CD4-positive, alpha-beta T cell treated with Interferon gamma for 1 hour (primary cell): ENCODE measurements at regions not wholly inside any gene's neighbourhood (a gene's known extent, or its start where the extent isn't known, plus 50 kb on each side); places are given as distances from the start of the nearest gene placed in this dataset.

Experiments used
- DNase-seq: peaks from one replicate; pipeline ENCODE4 v3.0.0-alpha.2; 2020

DNA sequence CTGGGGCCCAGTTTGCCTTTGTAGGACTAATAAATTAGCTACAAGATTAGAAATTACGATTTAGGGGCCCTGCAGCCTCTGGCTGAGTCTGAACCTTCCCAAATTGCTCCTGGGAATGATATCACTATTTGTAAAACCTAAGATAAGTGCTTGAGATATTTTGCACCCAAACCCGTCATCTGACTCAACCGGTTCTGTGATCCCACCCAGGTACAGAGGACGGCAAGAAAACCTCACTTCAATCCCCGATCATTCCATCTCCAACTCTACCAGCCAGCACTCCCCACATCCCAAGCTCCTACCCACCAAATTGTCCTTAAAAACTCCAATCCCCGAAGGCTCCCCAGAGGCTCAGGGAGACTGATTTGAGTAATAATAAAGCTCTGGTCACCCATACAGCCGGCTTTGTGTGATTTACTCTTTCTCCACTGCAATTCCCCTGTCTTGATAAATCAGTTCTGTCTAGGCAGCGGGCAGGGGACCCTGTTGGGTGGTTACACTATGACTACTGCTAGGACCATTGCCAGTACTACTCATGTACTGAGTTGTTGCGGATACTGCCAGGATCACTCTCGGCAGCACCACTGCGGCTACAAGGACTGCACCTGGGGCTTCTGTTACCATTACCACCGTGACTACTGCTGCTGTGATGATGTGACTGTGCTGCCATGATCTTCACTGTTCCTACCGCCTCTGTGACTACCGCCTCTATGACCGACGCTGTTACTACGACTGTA is 73.1 kb downstream of the IRF8 start:
- no peak for DNase-seq

DNA sequence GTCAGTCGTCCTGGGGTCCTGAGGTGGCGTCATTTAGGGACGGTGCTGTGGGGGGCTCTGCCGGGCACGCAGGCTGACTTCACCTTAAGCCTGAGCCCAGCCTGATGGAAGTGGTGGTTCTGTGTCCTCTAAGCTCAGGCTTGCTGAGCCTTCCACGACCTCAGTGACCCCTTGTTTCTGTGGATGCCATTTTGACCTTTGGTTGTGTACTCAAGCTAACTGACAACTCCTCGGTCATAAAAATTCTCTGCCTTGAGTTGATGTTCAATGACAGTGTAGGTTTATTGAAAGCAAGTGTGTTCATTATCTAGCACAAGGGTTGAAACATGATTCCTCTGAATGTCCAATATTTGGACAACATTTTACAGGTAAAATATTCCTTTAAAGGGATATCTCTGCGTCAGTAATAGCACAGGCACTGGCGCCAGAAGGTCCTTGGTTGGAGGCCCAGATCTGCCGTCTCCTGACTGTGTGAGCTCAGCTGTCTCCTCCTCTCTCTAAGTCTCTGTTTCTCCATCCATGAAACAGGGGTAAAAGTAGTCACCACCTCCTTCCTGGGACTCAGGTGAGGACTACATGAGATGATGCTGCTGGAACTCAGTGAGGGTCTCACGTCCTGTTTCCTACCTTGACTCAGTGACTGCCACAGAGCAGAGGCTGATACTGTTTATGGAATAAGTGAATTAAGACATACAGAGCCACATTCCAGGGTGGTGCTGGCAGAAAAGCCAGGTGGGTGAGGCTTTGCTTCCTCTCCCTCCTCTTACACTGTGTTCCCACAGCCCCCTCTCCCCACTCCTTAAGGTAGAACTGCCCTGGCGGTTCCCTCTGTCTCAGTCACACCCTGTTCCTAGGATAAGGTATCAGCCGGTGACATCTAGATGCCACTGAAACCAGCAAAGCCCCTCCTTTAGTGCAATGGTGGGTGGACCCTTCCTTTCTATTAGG is 75.7 kb downstream of the IRF8 start:
- no peak for DNase-seq

DNA sequence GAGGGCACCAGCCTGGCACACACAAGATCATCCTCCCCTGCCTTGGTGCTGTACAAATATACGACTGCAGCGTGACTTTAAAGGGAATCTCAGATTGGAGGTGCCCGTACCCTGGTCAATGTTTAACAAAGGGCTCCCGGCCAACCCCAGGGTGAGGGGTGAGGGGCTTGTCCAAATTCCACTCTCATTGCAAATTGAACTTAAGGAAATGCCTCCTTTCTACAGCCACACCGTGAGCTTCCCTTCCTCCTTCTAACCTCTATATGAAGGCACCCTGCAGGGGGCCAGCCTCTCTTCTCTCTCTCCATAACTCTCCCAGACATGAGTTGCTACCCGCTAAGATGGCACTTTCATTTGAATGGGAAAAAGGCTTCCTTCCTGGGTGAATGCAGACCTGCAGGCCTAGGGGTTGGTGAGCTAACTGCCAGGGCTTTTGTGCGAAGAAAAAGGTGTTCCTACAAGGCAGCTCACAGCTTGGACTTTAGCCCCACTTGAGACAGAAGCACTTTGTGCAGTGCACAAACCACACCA is 76.6 kb downstream of the IRF8 start:
- no peak for DNase-seq

DNA sequence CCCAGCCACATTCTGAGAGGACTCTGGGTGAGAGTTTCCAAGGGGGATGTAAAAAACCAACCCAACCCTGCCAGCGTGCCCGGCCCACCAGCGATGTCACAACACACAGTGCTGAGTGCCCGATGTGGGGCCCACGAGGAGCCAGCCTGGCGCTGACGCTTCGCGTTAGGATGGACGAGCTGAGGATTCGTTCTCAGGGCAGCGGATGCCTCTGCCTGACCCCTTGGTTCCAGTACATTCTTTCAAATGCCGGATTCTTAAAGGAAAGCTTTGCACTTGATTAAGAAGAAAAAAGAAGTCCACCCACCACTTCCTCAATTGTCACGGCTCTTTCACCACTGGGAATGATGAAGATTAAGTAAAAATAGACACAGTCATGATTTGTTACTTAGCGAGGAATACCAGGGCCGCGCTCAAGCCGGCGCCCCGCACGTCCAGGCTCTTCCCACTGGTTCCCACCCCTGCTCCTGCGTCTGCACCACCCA is 79.4 kb downstream of the IRF8 start:
- DNase-seq = no peak

DNA sequence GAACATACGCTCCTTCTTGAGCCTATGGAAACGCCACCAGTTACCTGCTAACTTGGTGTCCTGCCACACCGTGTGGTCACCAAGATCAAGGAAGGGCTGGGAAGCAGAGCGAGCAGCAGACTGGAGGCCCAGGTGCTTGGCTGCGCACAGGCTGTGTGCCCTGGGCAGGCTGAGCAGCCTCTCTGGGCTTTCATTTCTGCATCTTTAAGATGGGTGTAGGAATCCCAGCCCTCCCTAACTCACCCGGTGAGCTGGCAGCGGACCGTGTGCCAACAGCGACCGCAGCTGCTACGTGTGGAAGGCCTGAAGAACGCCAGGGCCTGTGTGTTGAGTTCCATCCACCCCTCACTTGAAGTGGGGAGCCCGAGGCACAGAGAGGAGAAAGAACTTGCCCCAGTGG is 80.0 kb downstream of the IRF8 start:
- no peak for DNase-seq

DNA sequence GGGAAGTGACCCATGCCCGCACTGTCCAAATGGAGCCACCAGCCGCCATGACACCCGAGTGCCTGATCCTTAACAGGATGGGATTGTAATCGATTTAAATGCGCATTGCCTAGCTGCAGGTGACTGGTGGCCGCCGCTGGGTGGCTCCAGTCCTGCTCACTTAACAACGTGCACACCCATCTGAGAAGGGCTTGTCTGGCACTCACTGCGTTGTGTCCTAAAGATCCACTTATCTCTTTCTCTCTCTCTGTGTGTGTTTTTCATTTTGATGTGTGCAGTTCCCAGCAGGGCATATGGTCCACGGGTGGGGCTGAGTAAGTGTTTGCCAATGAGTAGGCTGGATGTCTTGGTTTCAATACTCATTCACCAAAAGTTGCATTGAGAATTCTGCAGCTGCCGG is 80.6 kb downstream of the IRF8 start:
- DNase-seq = no peak

DNA sequence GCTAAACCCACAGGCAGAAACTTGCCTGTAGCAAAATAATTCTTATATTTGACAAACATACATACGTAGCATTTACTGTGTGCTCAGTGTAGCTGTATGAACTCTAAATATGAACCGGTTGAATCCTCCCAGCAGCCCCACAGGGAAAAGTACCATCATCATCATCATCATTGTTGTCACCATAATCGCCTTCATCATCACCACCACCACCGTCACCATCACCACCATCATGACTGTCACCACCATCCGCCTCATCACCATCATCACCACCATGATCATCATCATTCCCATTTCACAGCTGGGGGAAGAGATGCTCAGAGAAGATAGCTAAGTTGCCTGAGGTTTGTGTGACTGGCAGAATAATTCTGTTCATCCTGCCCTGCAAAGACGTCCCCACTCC is 81.7 kb downstream of the IRF8 start:
- DNase-seq = no peak

DNA sequence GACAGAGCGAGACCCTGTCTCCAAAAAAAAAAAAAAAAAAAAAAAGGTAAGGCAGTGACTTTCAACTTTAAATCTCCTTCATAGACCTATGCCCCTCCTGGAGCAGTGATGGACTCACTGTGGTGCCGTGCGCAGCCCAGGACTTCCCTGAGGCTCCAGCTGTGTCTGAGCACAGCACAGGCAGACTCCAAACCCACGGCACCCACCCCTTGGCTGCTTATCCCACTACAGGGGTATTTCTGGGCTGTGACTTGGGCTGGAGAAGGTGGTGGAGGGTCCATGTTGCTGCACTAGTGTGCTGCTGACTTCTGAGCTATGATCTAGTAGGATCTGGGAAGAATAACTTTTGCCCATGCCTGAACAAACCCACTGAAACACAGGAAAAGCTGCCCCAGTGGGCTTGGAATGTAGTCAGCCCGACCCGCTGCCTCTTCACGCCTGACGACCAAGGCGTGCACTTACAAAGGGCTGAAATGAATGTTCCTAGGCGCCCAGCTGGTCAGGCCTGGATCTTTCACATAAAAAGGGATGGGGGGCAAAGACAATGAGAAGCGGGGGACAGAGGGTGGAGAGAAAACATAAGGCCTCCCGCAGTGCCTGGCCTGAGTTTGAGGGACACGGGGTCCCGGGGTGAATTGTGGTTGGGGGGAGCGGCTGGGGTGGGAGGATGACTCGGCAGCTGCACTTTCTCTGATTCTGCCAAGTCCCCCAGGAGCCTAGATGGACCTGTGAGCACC is 83.0 kb downstream of the IRF8 start:
- no peak for DNase-seq

DNA sequence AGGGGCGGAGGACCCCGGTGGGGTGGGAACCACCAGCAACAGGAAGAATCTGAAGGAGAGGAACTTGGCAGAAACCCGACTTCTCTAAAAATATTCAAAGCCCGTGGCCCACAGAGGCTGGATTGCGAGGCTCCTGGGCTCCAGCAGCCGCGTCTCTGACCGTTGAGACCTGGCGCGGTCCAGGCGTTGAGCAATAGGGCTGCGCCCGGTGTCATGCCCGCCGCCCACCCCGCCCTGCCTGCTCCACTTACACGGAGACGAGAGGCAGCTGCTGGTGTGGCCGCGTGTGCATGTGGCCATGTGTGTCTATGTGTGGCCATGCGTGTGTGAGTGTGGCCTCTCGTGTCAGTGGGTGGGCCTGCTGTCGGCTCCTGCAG is 83.6 kb downstream of the IRF8 start:
- DNase-seq = peak; percentile 33

DNA sequence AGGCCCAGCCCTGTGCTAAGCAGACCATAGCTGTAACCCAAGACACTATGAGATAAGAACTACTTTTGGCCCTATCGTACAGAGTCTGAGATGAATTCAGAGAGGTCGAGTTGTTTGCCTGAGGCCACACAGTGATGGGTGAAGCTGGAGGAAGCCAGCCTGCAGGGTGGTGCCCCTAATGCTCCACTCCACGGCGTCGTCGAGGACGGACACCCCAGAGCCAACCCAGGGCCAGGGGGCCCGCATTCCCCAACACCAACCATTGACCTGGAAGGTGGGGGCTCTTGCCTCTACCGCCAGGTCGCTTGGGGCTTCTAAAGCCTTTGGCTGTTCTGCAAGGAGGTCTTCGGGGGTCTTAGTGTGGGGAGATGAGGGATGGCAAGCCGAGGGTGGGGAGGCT is 84.1 kb downstream of the IRF8 start:
- no peak for DNase-seq

DNA sequence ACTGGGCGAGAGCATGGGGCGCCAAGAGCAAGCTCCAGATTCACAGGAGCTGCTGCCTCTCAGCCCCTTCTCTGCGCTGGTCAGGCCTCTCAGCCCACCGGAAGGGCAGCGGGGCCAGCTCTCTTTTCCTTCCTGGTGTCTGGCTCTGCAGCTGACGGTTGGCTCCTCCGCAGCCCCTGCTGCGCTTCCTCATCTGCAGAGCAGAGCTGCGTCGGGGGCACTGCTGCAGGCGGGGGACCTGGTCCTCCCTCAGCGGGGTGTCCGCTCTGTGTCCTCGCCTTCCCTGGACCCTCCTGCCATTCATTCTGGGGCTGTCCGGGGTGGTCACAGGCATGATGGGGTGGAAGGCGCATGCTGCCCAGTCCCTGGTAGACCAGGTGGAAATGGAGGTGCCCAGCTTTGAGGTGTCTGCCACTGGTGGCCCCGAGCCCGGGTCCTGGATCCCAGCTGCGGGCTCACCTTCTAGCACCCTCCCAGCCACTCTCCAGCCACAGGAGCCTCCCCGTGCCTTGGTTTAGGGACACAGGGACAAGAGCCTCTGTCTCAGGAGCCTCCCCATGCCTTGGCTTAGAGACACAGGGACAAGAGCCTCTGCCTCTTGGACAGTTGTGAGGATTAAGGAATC is 84.8 kb downstream of the IRF8 start:
- no peak for DNase-seq

DNA sequence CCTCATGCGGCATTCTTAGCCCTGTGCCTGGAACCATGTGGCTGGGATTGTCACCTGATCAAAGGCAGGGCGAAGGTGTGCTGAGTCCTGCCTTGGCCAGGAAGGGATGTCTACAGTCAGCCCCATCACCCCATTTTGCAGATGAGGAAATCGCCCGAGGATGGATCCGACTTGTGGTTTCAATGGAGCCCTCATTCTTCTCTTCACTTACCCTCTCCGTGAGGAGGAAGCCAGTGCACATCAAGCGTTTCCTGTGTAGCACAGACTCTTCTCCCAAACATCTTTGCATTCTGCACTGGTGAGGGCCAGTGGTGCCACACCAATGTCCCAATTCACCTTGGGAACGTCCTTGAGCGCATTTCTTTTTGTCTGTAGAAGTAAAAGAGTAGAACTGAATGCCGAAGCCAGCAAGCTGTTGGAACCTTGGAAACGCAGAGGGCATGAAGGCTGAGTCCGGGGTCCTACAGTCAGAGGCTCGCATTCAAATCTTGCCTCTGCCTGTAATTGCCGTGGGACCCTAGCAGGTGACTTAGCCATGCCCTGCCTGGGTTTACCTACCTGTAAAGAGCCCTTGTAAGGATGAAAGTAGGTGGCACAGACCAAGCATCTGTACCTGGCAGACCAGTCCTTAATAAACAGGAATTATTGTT is 85.4 kb downstream of the IRF8 start:
- DNase-seq = no peak

DNA sequence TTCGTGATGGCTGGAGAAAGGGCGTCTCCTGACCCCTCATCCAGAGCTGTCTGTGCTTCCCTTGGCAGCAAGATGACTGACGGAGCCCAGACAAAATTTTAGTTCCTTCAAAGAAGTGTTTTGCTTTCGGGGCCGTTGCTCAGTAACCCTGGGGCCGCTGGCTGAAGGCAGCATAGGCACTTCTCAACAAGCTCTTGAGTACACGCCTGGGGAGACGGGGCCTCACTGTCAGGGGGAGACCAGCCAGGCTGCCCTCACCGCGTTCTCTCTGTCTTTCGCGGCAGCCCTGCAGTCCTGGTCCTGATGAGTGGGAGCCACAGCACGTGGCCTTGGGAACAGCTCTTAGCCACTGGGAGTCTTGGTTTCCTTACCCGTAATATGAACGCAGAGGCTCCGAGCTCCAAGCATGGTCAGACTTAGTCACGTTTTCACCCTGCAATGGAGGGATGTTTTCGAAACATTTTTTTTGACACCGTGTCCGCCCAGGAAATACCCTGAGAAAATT is 86.0 kb downstream of the IRF8 start:
- peak; percentile 46 for DNase-seq

DNA sequence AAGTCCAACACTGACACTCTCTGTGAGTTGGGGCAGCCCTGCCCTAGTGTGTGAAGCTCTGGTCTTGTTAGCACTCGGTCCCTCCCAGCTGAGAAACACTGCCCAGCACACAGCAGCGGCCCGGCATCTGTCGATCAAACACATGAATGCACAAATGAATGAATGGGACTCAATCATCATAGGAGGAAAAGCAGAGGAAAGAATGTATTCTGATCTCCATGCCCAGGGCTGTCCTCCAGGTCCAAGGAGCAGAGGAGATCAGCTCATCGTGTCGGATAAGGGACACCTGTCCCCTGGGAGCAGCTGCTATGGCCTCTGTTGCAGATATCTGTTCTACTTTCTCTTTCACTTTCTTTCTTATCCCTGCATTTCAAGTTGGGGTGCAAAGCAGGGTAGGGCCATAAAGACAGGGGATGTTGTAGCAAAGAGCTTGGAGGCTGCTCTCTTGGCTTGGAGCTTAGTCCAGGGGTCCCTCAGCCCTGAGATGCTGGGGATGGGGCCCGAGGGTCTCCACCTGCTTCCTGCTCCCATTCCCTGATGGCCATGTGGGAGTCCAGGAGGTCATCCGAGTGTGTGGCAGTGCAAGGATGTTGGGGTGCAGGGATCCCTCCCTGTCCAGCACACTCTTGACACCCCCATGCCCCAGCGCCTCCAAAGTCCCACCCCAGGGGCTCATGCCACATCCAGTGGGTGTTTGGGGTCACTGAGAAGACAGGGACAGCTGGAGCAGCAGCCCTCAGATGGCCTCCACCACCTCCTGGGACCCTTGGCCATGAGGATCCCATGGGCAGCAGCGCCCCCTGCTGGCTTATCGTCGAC is 88.2 kb downstream of the IRF8 start:
- DNase-seq = no peak

DNA sequence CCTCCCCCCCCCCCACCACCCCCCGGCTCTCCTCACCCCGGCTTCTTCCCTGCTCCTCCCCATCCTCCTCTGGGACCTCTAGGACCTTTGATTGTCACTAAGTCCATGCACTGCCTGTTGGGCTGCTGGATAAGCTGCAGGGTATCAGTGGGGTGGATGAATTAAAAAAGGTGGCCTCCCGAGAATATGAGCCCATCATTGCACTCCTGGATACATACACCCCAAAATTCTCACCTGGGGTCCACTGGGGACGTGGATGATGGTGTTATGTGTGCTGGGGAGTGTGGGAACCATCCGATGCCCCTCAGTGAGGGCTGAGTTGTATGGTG is 88.8 kb downstream of the IRF8 start:
- no peak for DNase-seq

DNA sequence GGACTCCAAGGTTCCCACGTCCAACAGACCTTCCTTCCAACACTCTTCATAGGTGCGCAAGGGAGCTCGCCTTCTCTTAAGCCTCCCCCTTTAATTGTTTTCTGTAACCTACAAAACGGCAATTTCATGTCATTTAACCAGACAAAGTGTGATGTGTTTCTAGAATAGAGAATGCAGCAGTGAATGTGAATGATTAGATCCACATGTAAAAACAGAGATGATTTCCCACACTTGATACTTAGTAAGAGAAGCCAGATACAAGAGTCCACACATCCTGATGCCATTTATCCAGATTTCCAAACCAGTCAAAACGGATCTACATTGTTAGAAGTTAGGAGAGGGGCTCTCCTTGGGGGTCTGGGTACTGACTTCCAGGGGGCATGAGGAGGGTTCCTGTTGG is 89.3 kb downstream of the IRF8 start:
- no peak for DNase-seq

DNA sequence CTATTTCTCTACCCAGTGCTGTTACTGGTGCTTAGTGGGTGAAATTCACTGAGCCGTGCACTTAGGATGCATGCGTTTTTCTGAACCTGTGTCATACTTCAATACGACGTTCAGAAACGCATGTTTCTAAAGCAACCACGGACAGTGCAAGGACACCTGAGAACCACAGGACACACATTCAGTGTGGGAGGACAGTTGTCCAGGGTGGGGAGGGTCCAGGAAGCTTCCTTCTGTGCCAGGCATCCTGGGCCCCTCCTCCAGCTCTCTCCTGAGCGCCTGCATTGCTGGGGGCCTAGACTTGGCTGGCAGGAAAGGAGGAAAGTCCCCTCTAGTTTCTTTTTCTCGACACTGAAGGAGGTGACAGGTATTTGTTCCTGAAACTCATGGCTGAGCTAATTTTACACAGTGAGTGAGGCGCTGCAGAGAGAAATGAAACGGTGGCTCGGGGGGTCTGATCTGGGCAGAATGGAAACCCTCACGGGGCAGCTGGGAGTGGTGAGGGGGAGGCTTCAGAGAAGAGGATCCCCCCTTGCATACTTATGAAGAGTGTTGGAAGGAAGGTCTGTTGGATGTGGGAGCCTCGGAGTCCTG is 89.9 kb downstream of the IRF8 start:
- DNase-seq = peak; percentile 23

DNA sequence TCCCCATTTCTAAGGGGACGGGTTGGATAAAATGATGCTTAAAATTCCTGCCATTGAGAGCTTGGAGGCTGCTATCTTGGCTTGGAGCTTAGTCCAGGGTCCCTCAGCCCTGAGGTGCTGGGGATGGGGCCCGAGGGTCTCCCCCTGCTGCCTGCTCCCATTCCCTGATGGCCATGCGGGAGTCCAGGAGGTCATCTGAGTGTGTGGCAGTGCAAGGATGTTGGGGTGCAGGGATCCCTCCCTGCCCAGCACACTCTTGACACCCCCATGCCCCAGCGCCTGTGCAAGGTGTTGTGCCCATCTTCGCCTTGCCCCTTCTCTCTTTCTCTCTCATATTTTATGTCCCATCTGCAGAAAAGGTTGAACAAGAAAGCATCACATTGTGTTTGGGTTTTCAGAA is 90.4 kb downstream of the IRF8 start:
- DNase-seq = no peak

DNA sequence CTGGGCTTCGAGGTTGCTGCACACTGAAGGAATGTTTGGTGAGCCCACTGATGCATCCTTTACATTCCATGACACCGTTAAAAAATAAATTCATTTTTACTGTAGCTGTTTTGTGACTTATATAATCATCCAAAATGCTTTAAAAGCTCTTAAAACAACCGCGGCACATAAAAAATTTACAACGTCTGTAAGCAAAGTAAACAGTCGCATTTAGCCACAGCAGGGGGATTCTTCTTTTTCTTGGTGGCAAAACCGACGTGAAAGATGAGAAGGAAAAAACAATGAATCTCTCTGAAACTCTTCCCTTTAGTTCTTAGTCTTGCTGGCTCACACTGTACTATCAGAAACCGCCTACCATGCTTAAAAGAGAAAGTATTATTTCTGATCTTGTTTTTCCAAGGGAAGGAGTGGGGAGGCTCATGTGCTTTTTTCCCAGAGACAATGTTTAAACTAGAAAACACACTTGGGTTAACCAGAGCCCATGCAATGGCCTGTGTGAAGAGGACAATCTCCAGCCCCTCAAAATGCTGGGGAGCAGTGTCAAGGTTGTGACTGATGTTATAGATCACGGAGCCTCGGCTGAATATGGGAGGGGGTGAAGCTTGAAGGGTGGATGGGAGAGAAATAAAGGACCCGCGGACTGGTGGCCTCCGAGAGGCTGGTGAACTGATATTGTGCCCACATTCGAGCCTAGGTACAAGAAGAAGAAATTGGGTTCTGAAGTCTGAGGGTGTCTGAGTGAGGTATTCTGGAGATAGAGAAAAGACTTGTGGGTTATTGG is 91.1 kb downstream of the IRF8 start:
- DNase-seq = no peak

DNA sequence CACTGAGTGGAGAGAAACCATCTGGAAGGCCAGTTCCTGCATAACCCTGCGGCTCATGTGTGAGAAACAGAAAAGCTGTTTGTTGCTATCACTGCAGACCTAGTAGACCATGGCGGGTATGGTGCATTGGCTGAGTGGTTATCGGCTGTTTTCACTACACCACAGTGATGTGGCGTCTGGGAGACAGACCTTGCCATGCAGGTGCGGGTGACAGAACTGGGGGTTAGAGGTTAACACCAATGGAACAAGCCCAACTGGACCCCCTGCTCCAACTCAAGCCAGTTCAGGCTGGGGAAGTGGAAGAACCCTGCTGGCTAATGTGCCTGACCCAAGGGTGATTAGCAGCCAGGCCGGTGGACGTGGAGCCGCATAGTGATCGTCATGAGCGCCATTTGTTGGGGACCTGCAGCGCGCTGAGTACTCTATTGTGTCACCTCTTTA is 91.9 kb downstream of the IRF8 start:
- DNase-seq = peak; percentile 60
